ENCODE measurements at regions not wholly inside any gene's neighbourhood (a gene's known extent, or its start where the extent isn't known, plus 50 kb on each side); places are given as distances from the start of the nearest gene placed in this dataset.

DNA sequence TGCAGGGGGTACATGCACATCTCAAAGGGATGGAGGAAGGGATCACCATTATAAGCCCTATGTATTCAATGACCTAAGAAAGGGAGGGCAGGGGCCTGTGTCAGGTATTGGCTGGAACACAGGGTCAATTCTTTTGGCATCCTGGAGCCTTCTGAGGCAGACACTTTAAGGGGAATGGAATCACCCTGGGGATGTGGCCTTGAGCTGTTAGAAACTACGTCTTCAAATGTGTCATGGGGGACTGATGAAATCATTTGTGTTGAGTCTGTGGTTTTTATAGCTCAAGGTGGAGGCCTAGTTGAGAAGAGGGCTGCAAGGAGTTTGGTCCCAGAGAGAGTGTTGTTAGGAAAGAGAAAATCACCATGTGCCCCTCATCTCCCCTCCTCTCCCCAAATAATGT lies 206.1 kb upstream of the CELF2 start:
- Histone ChIP-seq H3K36me3 (ENCODE audit: control insufficient read depth in 2 of 2, extremely low read depth in 1 of 2, insufficient read depth in 2 of 2, low read length in 2 of 2) (no peaks in the 10 kb centered on the region), H4K20me1 (replicated peaks; ENCODE audit: control insufficient read depth, extremely low read depth, insufficient read depth, low read length) (no peaks in the 10 kb centered on the region), H3K27ac (ENCODE audit: insufficient read depth, low read depth, low read length) (no peak overlapping the region), H3K4me2 (ENCODE audit: insufficient read depth, low read length) (no peak overlapping the region), H3K9me3 (replicated peaks; ENCODE audit: control insufficient read depth, insufficient read depth, low read length) (no peaks in the 10 kb centered on the region), H3K4me1 (ENCODE audit: control insufficient read depth, extremely low read depth, insufficient read depth, low read length) (peaks cover 5% of the 10 kb centered on the region), H3K9me1 (replicated peaks; ENCODE audit: control insufficient read depth, extremely low read depth, insufficient read depth, low read length) (no peaks in the 10 kb centered on the region), H3K27me3 (ENCODE audit: control insufficient read depth in 2 of 2, insufficient read depth in 2 of 2, low read length in 2 of 2) (no peaks in the 10 kb centered on the region), H3K9ac (replicated peaks; ENCODE audit: extremely low read depth, insufficient read depth, low read length) (no peak overlapping the region), H2AFZ (ENCODE audit: low read depth, low read length) (no peak overlapping the region), H3K79me2 (ENCODE audit: control insufficient read depth, insufficient read depth, low read length) (no peaks in the 10 kb centered on the region), H3K4me3 (replicated peaks in 1 of 3; ENCODE audit: insufficient read depth in 1 of 3, low read depth in 1 of 3, low read length in 3 of 3) (no peak overlapping the region)
- no peak for TF ChIP-seq CTCF (IDR thresholded peaks at IDR 0.05; ENCODE audit: extremely low read depth in 1 of 2, insufficient read depth in 1 of 2, low read depth in 1 of 2, low read length in 2 of 2)
- no peak for TF ChIP-seq FOS (IDR thresholded peaks at IDR 0.05; ENCODE audit: borderline replicate concordance, insufficient read depth, low read length)
- TF ChIP-seq POLR2A (IDR thresholded peaks at IDR 0.05; ENCODE audit: low read depth, low read length): no peak
- no peak for TF ChIP-seq EZH2 (IDR thresholded peaks at IDR 0.05; ENCODE audit: borderline replicate concordance, low read depth, low read length, severe bottlenecking)
- TF ChIP-seq POLR2AphosphoS5 (IDR thresholded peaks at IDR 0.05; ENCODE audit: insufficient read depth, low read depth, low read length): no peak
- no peak for TF ChIP-seq MYC (IDR thresholded peaks at IDR 0.05; ENCODE audit: low read depth, low read length)
- TF ChIP-seq, protein P1, sequence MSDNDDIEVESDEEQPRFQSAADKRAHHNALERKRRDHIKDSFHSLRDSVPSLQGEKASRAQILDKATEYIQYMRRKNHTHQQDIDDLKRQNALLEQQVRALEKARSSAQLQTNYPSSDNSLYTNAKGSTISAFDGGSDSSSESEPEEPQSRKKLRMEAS (IDR thresholded peaks at IDR 0.05; ENCODE audit: insufficient read depth, insufficient read length): no peak
- TF ChIP-seq GATA2 (IDR thresholded peaks at IDR 0.05; ENCODE audit: insufficient read depth, insufficient read length, low read depth, low read length): no peak
- TF ChIP-seq JUN (IDR thresholded peaks at IDR 0.05; ENCODE audit: borderline replicate concordance, insufficient read depth, insufficient read length, low read depth): no peak
- dilution Hi-C loops (cut with MboI; ENCODE audit: extremely low pct_ligation_motif_present, low sequenced_read_pairs): no loop called here
- DNase-seq (ENCODE audit: low read depth, low spot score): no peak
- POLR2A ChIA-PET: no interaction called here
- FAIRE-seq: no peak
- CTCF ChIA-PET: no interaction called here
- intact Hi-C loops (cut with micrococcal nuclease): no loop called here
- no TSS peak for BruUV-seq (replicated peaks)

Measured in endothelial cell of umbilical vein (primary cell).